Activated T-cell treated with anti-CD3 and anti-CD28 coated beads, Interleukin-2, amount 50 U/mL, for 4 hours (primary cell): ENCODE measurements at regions not wholly inside any gene's neighbourhood (a gene's known extent, or its start where the extent isn't known, plus 50 kb on each side); places are given as distances from the start of the nearest gene placed in this dataset.
"Not testable (repeated sequence)": the region's sequence is repeated elsewhere in the genome, so short reads cannot be mapped to it uniquely, and the experiment has no call there.

Experiments
- ATAC-seq, 2 donors: fragments of 200-7000 bp; cut with Tn5 transposase; one replicate each; pipeline ENCODE4 v1.10.0; 2021
- DNase-seq: peaks from one replicate; pipeline ENCODE4 v3.0.0-alpha.2; 2020
- H3K27me3 Mint-ChIP-seq: one replicate; pipeline ENCODE4 v1.8.0; 2021; ENCODE audit warnings: low read depth, mixed read lengths
- H3K36me3 Mint-ChIP-seq: one replicate; pipeline ENCODE4 v1.8.0; 2022; ENCODE audit warnings: mixed read lengths; ENCODE audit not compliant: insufficient read depth
- H3K4me1 Mint-ChIP-seq: one replicate; pipeline ENCODE4 v1.8.0; 2021; ENCODE audit warnings: low read depth, mixed read lengths
- H3K4me3 Mint-ChIP-seq: one replicate; pipeline ENCODE4 v1.8.0; 2021; ENCODE audit warnings: mild to moderate bottlenecking, moderate library complexity, mixed read lengths
- H3K9me3 Mint-ChIP-seq: one replicate; pipeline ENCODE4 v1.8.0; 2021; ENCODE audit warnings: mixed read lengths

- H3K4me1 Mint-ChIP-seq = no peaks in the 10 kb centered on the region
- H3K4me3 Mint-ChIP-seq = no peak overlapping the region
- no peak for ATAC-seq
- DNase-seq = no peak
- H3K27me3 Mint-ChIP-seq = peaks cover 4% of the 10 kb centered on the region
- H3K9me3 Mint-ChIP-seq = peaks cover 15% of the 10 kb centered on the region
- H3K36me3 Mint-ChIP-seq = no peaks in the 10 kb centered on the region
These were observed 155.9 kb upstream of the NUDT4 start for GRCh38 chr12:93221841-93222240.

GRCh38 chr12:93223440-93224426, 154.0 kb upstream of the NUDT4 start:
- Mint-ChIP-seq H3K4me3 (no peak overlapping the region), H3K4me1 (no peaks in the 10 kb centered on the region), H3K36me3 (no peaks in the 10 kb centered on the region), H3K27me3 (peaks cover 3% of the 10 kb centered on the region), H3K9me3 (peaks cover 25% of the 10 kb centered on the region)
- no peak for ATAC-seq
- DNase-seq = no peak

GRCh38 chr12:93225094-93225493, 152.6 kb upstream of the NUDT4 start:
- DNase-seq (no peak), ATAC-seq (no peak)
- no peak overlapping the region for H3K4me3 Mint-ChIP-seq
- H3K27me3 Mint-ChIP-seq = no peaks in the 10 kb centered on the region
- H3K36me3 Mint-ChIP-seq = no peaks in the 10 kb centered on the region
- no peaks in the 10 kb centered on the region for H3K4me1 Mint-ChIP-seq
- H3K9me3 Mint-ChIP-seq = peaks cover 25% of the 10 kb centered on the region

- H3K4me3 Mint-ChIP-seq = no peak overlapping the region
- H3K4me1 Mint-ChIP-seq = no peaks in the 10 kb centered on the region
- peaks cover under 1% of the 10 kb centered on the region for H3K27me3 Mint-ChIP-seq
- no peak for ATAC-seq
- no peaks in the 10 kb centered on the region for H3K36me3 Mint-ChIP-seq
- DNase-seq = no peak
- peaks cover 15% of the 10 kb centered on the region for H3K9me3 Mint-ChIP-seq
These were observed 151.4 kb upstream of the NUDT4 start for GRCh38 chr12:93226361-93226760.

GRCh38 chr12:93229494-93230325, 148.0 kb upstream of the NUDT4 start:
- Mint-ChIP-seq H3K9me3 (peaks cover 9% of the 10 kb centered on the region), H3K27me3 (peaks cover 2% of the 10 kb centered on the region), H3K4me3 (no peak overlapping the region), H3K4me1 (no peaks in the 10 kb centered on the region), H3K36me3 (no peaks in the 10 kb centered on the region)
- no peak for DNase-seq
- no peak for ATAC-seq

GRCh38 chr12:93230326-93230720, 147.4 kb upstream of the NUDT4 start:
- peaks cover 9% of the 10 kb centered on the region for H3K9me3 Mint-ChIP-seq
- H3K36me3 Mint-ChIP-seq = no peaks in the 10 kb centered on the region
- no peak for ATAC-seq
- H3K4me3 Mint-ChIP-seq = no peak overlapping the region
- H3K27me3 Mint-ChIP-seq = peaks cover 2% of the 10 kb centered on the region
- H3K4me1 Mint-ChIP-seq = no peaks in the 10 kb centered on the region
- DNase-seq = no peak

- Mint-ChIP-seq H3K9me3 (peaks cover 9% of the 10 kb centered on the region), H3K36me3 (no peaks in the 10 kb centered on the region), H3K27me3 (peaks cover 2% of the 10 kb centered on the region), H3K4me3 (no peak overlapping the region), H3K4me1 (no peaks in the 10 kb centered on the region)
- ATAC-seq (no peak), DNase-seq (no peak)
These were observed 145.8 kb upstream of the NUDT4 start for GRCh38 chr12:93231938-93232337.

- no peak overlapping the region for H3K4me3 Mint-ChIP-seq
- DNase-seq (no peak), ATAC-seq (no peak)
- H3K27me3 Mint-ChIP-seq = peaks cover 2% of the 10 kb centered on the region
- H3K9me3 Mint-ChIP-seq = peaks cover 2% of the 10 kb centered on the region
- no peaks in the 10 kb centered on the region for H3K36me3 Mint-ChIP-seq
- no peaks in the 10 kb centered on the region for H3K4me1 Mint-ChIP-seq
These were observed 143.1 kb upstream of the NUDT4 start for GRCh38 chr12:93234641-93235040.

- Mint-ChIP-seq H3K4me1 (no peaks in the 10 kb centered on the region), H3K4me3 (no peak overlapping the region), H3K9me3 (peaks cover 6% of the 10 kb centered on the region), H3K27me3 (peaks cover 2% of the 10 kb centered on the region), H3K36me3 (no peaks in the 10 kb centered on the region)
- DNase-seq = no peak
- ATAC-seq = no peak
These were observed 141.8 kb upstream of the NUDT4 start for GRCh38 chr12:93235881-93236280.

- Mint-ChIP-seq H3K27me3 (no peaks in the 10 kb centered on the region), H3K9me3 (peaks cover 6% of the 10 kb centered on the region), H3K36me3 (no peaks in the 10 kb centered on the region), H3K4me3 (no peak overlapping the region), H3K4me1 (no peaks in the 10 kb centered on the region)
- ATAC-seq (no peak), DNase-seq (no peak)
These were observed 140.3 kb upstream of the NUDT4 start for GRCh38 chr12:93237235-93237915.

GRCh38 chr12:93238512-93239262, 139.0 kb upstream of the NUDT4 start:
- H3K4me1 Mint-ChIP-seq, ATAC-seq, H3K4me3 Mint-ChIP-seq, DNase-seq, H3K9me3 Mint-ChIP-seq, H3K27me3 Mint-ChIP-seq, H3K36me3 Mint-ChIP-seq: not testable (repeated sequence)

GRCh38 chr12:93239789-93240188, 137.9 kb upstream of the NUDT4 start:
- not testable (repeated sequence) for H3K4me3 Mint-ChIP-seq, ATAC-seq, DNase-seq, H3K36me3 Mint-ChIP-seq, H3K27me3 Mint-ChIP-seq, H3K9me3 Mint-ChIP-seq
- H3K4me1 Mint-ChIP-seq = peaks cover 13% of the 10 kb centered on the region

GRCh38 chr12:93242154-93242972, 135.4 kb upstream of the NUDT4 start:
- DNase-seq = no peak
- Mint-ChIP-seq H3K36me3 (no peaks in the 10 kb centered on the region), H3K4me3 (no peak overlapping the region), H3K27me3 (no peaks in the 10 kb centered on the region), H3K9me3 (peaks cover 6% of the 10 kb centered on the region), H3K4me1 (peaks cover 27% of the 10 kb centered on the region)
- no peak for ATAC-seq
